ENCODE measurements at regions not wholly inside any gene's neighbourhood (a gene's known extent, or its start where the extent isn't known, plus 50 kb on each side); places are given as distances from the start of the nearest gene placed in this dataset.

DNA sequence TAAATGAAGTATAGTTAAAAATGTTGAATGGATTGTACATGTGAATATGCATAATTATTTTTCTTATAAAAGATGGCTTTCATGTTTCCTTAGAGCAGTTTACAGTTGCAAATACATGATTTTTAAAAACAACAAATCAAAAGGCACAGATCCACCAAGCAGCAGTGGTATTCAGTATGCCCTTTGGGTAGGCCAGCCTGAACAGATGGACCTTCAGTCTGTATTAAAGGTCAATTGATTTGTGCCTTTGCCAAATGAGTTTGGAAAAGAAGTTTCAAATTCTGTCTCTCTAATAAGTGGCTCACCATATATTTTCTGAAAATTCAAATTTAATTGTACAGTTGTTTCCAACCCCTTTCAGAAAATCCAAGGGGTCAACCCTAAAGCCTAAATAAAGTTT, 477.1 kb downstream of the NSUN3 start:
- TF ChIP-seq, protein P1, sequence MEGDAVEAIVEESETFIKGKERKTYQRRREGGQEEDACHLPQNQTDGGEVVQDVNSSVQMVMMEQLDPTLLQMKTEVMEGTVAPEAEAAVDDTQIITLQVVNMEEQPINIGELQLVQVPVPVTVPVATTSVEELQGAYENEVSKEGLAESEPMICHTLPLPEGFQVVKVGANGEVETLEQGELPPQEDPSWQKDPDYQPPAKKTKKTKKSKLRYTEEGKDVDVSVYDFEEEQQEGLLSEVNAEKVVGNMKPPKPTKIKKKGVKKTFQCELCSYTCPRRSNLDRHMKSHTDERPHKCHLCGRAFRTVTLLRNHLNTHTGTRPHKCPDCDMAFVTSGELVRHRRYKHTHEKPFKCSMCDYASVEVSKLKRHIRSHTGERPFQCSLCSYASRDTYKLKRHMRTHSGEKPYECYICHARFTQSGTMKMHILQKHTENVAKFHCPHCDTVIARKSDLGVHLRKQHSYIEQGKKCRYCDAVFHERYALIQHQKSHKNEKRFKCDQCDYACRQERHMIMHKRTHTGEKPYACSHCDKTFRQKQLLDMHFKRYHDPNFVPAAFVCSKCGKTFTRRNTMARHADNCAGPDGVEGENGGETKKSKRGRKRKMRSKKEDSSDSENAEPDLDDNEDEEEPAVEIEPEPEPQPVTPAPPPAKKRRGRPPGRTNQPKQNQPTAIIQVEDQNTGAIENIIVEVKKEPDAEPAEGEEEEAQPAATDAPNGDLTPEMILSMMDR (IDR thresholded peaks at IDR 0.05; ENCODE audit: low read depth, low read length, poor library complexity, severe bottlenecking) = no peak
- TF ChIP-seq EZH2phosphoT487 (IDR thresholded peaks at IDR 0.05; ENCODE audit: borderline replicate concordance, low read length) = no peak

Data from DOHH2 (cell line).